GM12892 (cell line): ENCODE measurements at regions not wholly inside any gene's neighbourhood (a gene's known extent, or its start where the extent isn't known, plus 50 kb on each side); places are given as distances from the start of the nearest gene placed in this dataset.

ENCODE experiments used
- POLR2A ChIP-seq: IDR thresholded peaks from 2 replicates; pipeline ENCODE4 v1.6.1; 2011; ENCODE audit warnings: low read depth, low read length, control low read depth
- POLR2AphosphoS5 ChIP-seq: IDR thresholded peaks from 2 replicates; pipeline ENCODE4 v1.6.1; 2011; ENCODE audit warnings: low read depth, low read length, control low read depth

- no peak for TF ChIP-seq POLR2A
- no peak for TF ChIP-seq POLR2AphosphoS5
These were observed 103.1 kb downstream of the QRSL1 start for GRCh38 chr6:106732376-106732940.
